DOHH2 (cell line): ENCODE measurements at regions not wholly inside any gene's neighbourhood (a gene's known extent, or its start where the extent isn't known, plus 50 kb on each side); places are given as distances from the start of the nearest gene placed in this dataset.

ENCODE experiments used
- CTCF ChIP-seq: fragments of 200-600 bp; sonication (generic); IDR thresholded peaks from one replicate; pipeline ENCODE4 v1.5.1; 2014; ENCODE audit warnings: antibody characterized with exemption, mild to moderate bottlenecking, low read depth, low read length; ENCODE audit not compliant: poor library complexity, severe bottlenecking
- EZH2phosphoT487 ChIP-seq: fragments of 200-600 bp; sonication (generic); IDR thresholded peaks from 2 replicates; pipeline ENCODE4 v1.6.1; 2017; ENCODE audit warnings: borderline replicate concordance, mild to moderate bottlenecking, antibody characterized with exemption, low read length, moderate library complexity, mixed read lengths

- TF ChIP-seq CTCF (no peak), EZH2phosphoT487 (no peak)
These were observed 194.4 kb upstream of the HS3ST1 start for GRCh38 chr4:11622961-11623725.
